K562 (cell line): ENCODE measurements at regions not wholly inside any gene's neighbourhood (a gene's known extent, or its start where the extent isn't known, plus 50 kb on each side); places are given as distances from the start of the nearest gene placed in this dataset.
A peak's percentile ranks its signal among the peaks of the same experiment; 100 is the strongest.

ENCODE experiments used
- ATAC-seq: fragments of 200-7000 bp; cut with Tn5 transposase; 3 replicates; pipeline ENCODE4 v1.9.1; 2020; ENCODE audit warnings: moderate library complexity
- BruUV-seq: library from RNA; stranded (reverse); fragments of 400-500 nt; replicated peaks from 2 replicates; lab custom pipeline; 2021; lab: Mats Ljungman, UMichigan
- CTCF ChIA-PET: fragments of 300-600 bp; formaldehyde crosslinking; extraction: SDS; loops from one replicate; lab custom pipeline; 2021; ENCODE audit warnings: low intra/inter-chr PET ratio; lab: Yijun Ruan, JAX
- POLR2A ChIA-PET: fragments of 300-600, 350-650 bp; sonication (Branson Sonifier 250); formaldehyde crosslinking; extraction: SDS; loops from one replicate; lab custom pipeline; 2021; ENCODE audit warnings: antibody characterized with exemption, inconsistent platforms; lab: Yijun Ruan, JAX
- DNase-seq, 4 experiments: peaks; one replicate each; pipeline versions ENCODE4 v3.0.0 to v3.0.0-alpha.2; 2011 to 2018; ENCODE audit warnings: low spot score in 3 of 4, mixed read lengths in 3 of 4; ENCODE audit errors: extremely low read depth in 1 of 4
- FAIRE-seq: peaks from 2 replicates; lab custom pipeline; 2011; peaks lifted over from hg19 to GRCh38; lab: Jason Lieb, UNC
- H2AFZ ChIP-seq: 2 replicates; pipeline ENCODE4 v1.6.0; 2011; ENCODE audit warnings: low read depth, low read length, control low read depth, inconsistent platforms
- H3K27ac ChIP-seq: fragments of 200-600 bp; 3 replicates; pipeline ENCODE4 v1.8.0; 2011; ENCODE audit warnings: low read depth, mild to moderate bottlenecking, control low read depth, inconsistent platforms, low read length, moderate library complexity, mixed read lengths; ENCODE audit errors: extremely low read depth
- H3K27me3 ChIP-seq, 2 experiments: fragments of 300-600 bp in 1 of 2; 2 replicates in 1 of 2; 3 replicates in 1 of 2; pipeline versions ENCODE4 v1.6.0 to v1.8.0; 2011; ENCODE audit warnings: inconsistent platforms in 2 of 2, low read length in 2 of 2, mild to moderate bottlenecking in 1 of 2, mixed read lengths in 1 of 2, moderate library complexity in 1 of 2; ENCODE audit not compliant: control insufficient read depth in 2 of 2, insufficient read depth in 2 of 2
- H3K36me3 ChIP-seq: fragments of 300-600 bp; 3 replicates; pipeline ENCODE4 v1.8.0; 2011; ENCODE audit warnings: mild to moderate bottlenecking, low read length, inconsistent platforms; ENCODE audit not compliant: control insufficient read depth, insufficient read depth
- H3K4me1 ChIP-seq, 2 experiments: fragments of 200-600 bp in 1 of 2; replicated peaks in 1 of 2; 2 replicates in 1 of 2; 3 replicates in 1 of 2; pipeline versions ENCODE4 v1.5.1 to v1.8.0; 2011; ENCODE audit warnings: inconsistent platforms in 2 of 2, low read length in 2 of 2, mild to moderate bottlenecking in 1 of 2, mixed read lengths in 1 of 2, moderate library complexity in 1 of 2; ENCODE audit not compliant: control insufficient read depth in 2 of 2, insufficient read depth in 2 of 2
- H3K4me2 ChIP-seq: 2 replicates; pipeline ENCODE4 v1.6.1; 2011; ENCODE audit warnings: low read length, control low read depth, inconsistent platforms, mixed read lengths; ENCODE audit not compliant: insufficient read depth
- H3K4me3 ChIP-seq: fragments of 200-600 bp; sonication (generic), shearing (Covaris generic); 2 replicates; pipeline ENCODE4 v1.5.1; 2016; ENCODE audit warnings: control low read depth, inconsistent platforms
- H3K79me2 ChIP-seq: fragments of 200-600 bp; 3 replicates; pipeline ENCODE4 v1.8.0; 2011; ENCODE audit warnings: low read length, inconsistent platforms; ENCODE audit not compliant: control insufficient read depth, insufficient read depth
- H3K9ac ChIP-seq, 2 experiments: 2 replicates each; pipeline versions ENCODE4 v1.6.0 to v1.6.1; 2011; ENCODE audit warnings: low read depth in 2 of 2, low read length in 2 of 2, control low read depth in 1 of 2, inconsistent platforms in 1 of 2, mild to moderate bottlenecking in 1 of 2, mixed read lengths in 1 of 2; ENCODE audit not compliant: insufficient read depth in 1 of 2
- H3K9me1 ChIP-seq: one replicate; pipeline ENCODE4 v1.6.0; 2011; ENCODE audit warnings: inconsistent platforms, mild to moderate bottlenecking, low read length, moderate library complexity; ENCODE audit not compliant: control insufficient read depth, insufficient read depth
- H3K9me3 ChIP-seq: replicated peaks from 2 replicates; pipeline ENCODE4 v1.5.1; 2011; ENCODE audit warnings: low read depth, low read length, inconsistent platforms; ENCODE audit not compliant: control insufficient read depth, insufficient read depth
- H4K20me1 ChIP-seq: replicated peaks from 2 replicates; pipeline ENCODE4 v1.6.1; 2011; ENCODE audit warnings: low read length, inconsistent platforms, mixed read lengths; ENCODE audit not compliant: control insufficient read depth, insufficient read depth
- BRD9 ChIP-seq: fragments of 450-650 bp; IDR thresholded peaks from 2 replicates; pipeline ENCODE4 v1.6.1; 2018; ENCODE audit warnings: low read depth; ENCODE audit not compliant: partially characterized antibody
- CTBP1 ChIP-seq: fragments of 450-650 bp; IDR thresholded peaks from 2 replicates; pipeline ENCODE4 v1.6.1; 2016; ENCODE audit warnings: borderline replicate concordance
- KLF13 ChIP-seq: fragments of 450-650 bp; IDR thresholded peaks from 2 replicates; pipeline ENCODE4 v1.6.1; 2016; ENCODE audit warnings: missing genetic modification characterization, low read depth, mild to moderate bottlenecking, missing compliant biosample characterization, moderate library complexity, borderline replicate concordance
- MEIS2 ChIP-seq: fragments of 450-650 bp; IDR thresholded peaks from 2 replicates; pipeline ENCODE4 v1.6.1; 2014; ENCODE audit warnings: mild to moderate bottlenecking; ENCODE audit not compliant: partially characterized antibody
- SMC3 ChIP-seq: conservative IDR thresholded peaks from 2 replicates; pipeline ENCODE4 v1.6.1; 2011; ENCODE audit warnings: low read depth, low read length, improper control_type of control experiment; ENCODE audit not compliant: insufficient read depth
- ZEB2 ChIP-seq: fragments of 450-650 bp; IDR thresholded peaks from 2 replicates; pipeline ENCODE4 v1.6.1; 2016
- whole genome bisulfite sequencing: fragments of 100-300 bp; shearing (Covaris generic); methylation state at CpG from one replicate; pipeline ENCODE4 v1.1.6; 2016; ENCODE audit warnings: low coverage, mixed read lengths; ENCODE audit not compliant: insufficient coverage; ENCODE audit errors: missing lambda C conversion rate; 5-methylcytosine and 5-hydroxymethylcytosine counted together
- in situ Hi-C: fragments of 300-500 bp; cut with MboI; formaldehyde crosslinking; loops from 4 replicates; pipeline ENCODE4 v1.15.0; 2018; ENCODE audit warnings: inconsistent platforms, mixed read lengths
- intact Hi-C: fragments of 100-400 bp; cut with micrococcal nuclease; formaldehyde crosslinking; loops from 2 replicates; pipeline ENCODE4 v1.14.2; 2022
- TF ChIP-seq, protein P1 (sequence below): fragments of 450-650 bp; formaldehyde crosslinking; IDR thresholded peaks from 2 replicates; pipeline ENCODE4 v1.4.0; 2022; ENCODE audit warnings: mild to moderate bottlenecking, moderate library complexity
- TF ChIP-seq, protein P2 (sequence below): fragments of 250-450 bp; sonication (Bioruptor Pico); IDR thresholded peaks from 2 replicates; pipeline ENCODE4 v1.9.0; 2021; ENCODE audit warnings: mild to moderate bottlenecking, inconsistent platforms

DNA sequence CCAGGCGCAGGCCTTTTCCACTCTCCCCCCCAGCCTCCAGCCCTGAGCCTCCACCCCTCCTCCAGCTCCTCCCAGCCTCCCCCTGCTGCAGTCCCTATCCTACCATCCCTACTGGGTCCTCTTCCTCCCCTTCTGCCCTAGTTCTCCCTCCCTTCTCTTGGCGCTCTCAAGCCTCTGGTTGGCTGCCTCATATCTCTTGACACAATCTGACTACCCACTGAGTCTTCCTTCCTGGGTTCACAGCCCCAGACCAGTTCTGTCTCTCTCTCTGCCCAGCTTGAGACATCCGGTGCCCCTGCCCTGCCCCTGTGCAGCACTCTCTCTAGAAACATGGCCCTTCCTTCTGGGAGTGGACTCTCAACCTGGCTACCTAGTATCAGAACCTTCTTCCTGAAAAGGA is 76.2 kb downstream of the TSPAN17 start (continued):
- TF ChIP-seq, protein P1, sequence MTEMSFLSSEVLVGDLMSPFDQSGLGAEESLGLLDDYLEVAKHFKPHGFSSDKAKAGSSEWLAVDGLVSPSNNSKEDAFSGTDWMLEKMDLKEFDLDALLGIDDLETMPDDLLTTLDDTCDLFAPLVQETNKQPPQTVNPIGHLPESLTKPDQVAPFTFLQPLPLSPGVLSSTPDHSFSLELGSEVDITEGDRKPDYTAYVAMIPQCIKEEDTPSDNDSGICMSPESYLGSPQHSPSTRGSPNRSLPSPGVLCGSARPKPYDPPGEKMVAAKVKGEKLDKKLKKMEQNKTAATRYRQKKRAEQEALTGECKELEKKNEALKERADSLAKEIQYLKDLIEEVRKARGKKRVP (CRISPR knock-in tag) = no peak
- TF ChIP-seq BRD9 (no peak), SMC3 (no peak), ZEB2 (no peak), CTBP1 (no peak), KLF13 (tag) (no peak)

DNA sequence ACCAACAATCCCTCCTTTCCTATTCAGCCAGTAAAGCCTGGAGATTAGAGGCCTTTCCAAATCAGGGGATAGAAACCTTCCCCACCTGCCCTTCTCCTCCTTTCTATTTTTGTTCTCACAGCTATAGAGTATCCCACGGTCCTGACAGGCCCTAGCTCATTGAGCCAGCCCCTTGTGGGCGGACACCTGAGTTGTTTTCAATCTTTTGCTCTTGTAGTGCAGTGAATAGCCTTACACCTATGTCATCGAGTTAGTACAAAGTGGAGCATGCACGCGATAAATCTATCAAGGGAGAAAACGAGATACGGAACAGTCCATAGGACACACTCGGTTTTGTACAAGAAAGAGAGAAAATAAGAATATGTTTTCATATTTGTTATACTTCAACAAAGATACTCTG is 77.2 kb downstream of the TSPAN17 start:
- no peak overlapping the region for H3K27ac ChIP-seq
- peaks cover 0 to 4% of the 10 kb centered on the region in 2 experiments; a peak in 2 of 5 replicates for H3K4me1 ChIP-seq
- no peak overlapping the region for H3K4me2 ChIP-seq
- DNase-seq = no peak
- POLR2A ChIA-PET = interaction anchor here (0.6 to 1.7 kb wide), 2 partner anchors 13 to 66 kb away, joined by 3 to 5 read pairs; no protein-coding TSS in a partner anchor
- no peak for FAIRE-seq
- H3K9me1 ChIP-seq = no peaks in the 10 kb centered on the region
- H3K79me2 ChIP-seq = no peaks in the 10 kb centered on the region
- no peak overlapping the region for H3K9ac ChIP-seq
- WGBS = 2% methylated on average over 8 of the region's 8 CpGs
- in situ Hi-C loops = no loop called here
- no peak overlapping the region for H3K4me3 ChIP-seq
- peaks cover 64 to 93% of the 10 kb centered on the region in 2 experiments for H3K27me3 ChIP-seq
- peaks cover 6% of the 10 kb centered on the region for H4K20me1 ChIP-seq
- H3K9me3 ChIP-seq = peaks cover 6% of the 10 kb centered on the region; the same call in 1 of the 2 replicates
- no peak; the same call in 2 of the 3 replicates for ATAC-seq
- no TSS peak for BruUV-seq
- H2AFZ ChIP-seq = no peak overlapping the region
- TF ChIP-seq MEIS2 = peak; percentile 5
- TF ChIP-seq, protein P2, sequence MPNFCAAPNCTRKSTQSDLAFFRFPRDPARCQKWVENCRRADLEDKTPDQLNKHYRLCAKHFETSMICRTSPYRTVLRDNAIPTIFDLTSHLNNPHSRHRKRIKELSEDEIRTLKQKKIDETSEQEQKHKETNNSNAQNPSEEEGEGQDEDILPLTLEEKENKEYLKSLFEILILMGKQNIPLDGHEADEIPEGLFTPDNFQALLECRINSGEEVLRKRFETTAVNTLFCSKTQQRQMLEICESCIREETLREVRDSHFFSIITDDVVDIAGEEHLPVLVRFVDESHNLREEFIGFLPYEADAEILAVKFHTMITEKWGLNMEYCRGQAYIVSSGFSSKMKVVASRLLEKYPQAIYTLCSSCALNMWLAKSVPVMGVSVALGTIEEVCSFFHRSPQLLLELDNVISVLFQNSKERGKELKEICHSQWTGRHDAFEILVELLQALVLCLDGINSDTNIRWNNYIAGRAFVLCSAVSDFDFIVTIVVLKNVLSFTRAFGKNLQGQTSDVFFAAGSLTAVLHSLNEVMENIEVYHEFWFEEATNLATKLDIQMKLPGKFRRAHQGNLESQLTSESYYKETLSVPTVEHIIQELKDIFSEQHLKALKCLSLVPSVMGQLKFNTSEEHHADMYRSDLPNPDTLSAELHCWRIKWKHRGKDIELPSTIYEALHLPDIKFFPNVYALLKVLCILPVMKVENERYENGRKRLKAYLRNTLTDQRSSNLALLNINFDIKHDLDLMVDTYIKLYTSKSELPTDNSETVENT (CRISPR knock-in tag) = no peak
- H3K36me3 ChIP-seq = no peaks in the 10 kb centered on the region
- CTCF ChIA-PET = no interaction called here
- intact Hi-C loops = no loop called here
